IPS-18a (cell line): ENCODE measurements at regions not wholly inside any gene's neighbourhood (a gene's known extent, or its start where the extent isn't known, plus 50 kb on each side); places are given as distances from the start of the nearest gene placed in this dataset.

Experiments
- H3K27ac ChIP-seq: one replicate; pipeline ENCODE4 v1.5.1; 2013; ENCODE audit warnings: low read length
- H3K27me3 ChIP-seq: one replicate; pipeline ENCODE4 v1.6.1; 2013; ENCODE audit warnings: mild to moderate bottlenecking, low read length; ENCODE audit not compliant: control insufficient read depth, insufficient read depth
- H3K36me3 ChIP-seq: one replicate; pipeline ENCODE4 v1.6.1; 2013; ENCODE audit warnings: low read depth, low read length; ENCODE audit not compliant: control insufficient read depth
- H3K4me1 ChIP-seq: one replicate; pipeline ENCODE4 v1.6.1; 2013; ENCODE audit warnings: low read depth, low read length; ENCODE audit not compliant: control insufficient read depth
- H3K4me3 ChIP-seq: one replicate; pipeline ENCODE4 v1.5.1; 2013; ENCODE audit warnings: low read length
- H3K9ac ChIP-seq: one replicate; pipeline ENCODE4 v1.6.1; 2013; ENCODE audit warnings: mild to moderate bottlenecking, low read length, moderate library complexity
- H3K9me3 ChIP-seq: one replicate; pipeline ENCODE4 v1.6.1; 2013; ENCODE audit warnings: low read depth, low read length; ENCODE audit not compliant: control insufficient read depth

GRCh38 chr17:74089380-74089779 lies 114.1 kb upstream of the RPL38 start:
- Histone ChIP-seq H3K4me3 (no peak overlapping the region), H3K27ac (no peak overlapping the region), H3K4me1 (no peaks in the 10 kb centered on the region), H3K36me3 (no peaks in the 10 kb centered on the region), H3K9me3 (no peaks in the 10 kb centered on the region), H3K27me3 (no peaks in the 10 kb centered on the region), H3K9ac (no peak overlapping the region)

- Histone ChIP-seq H3K9ac (no peak overlapping the region), H3K27ac (no peak overlapping the region), H3K36me3 (no peaks in the 10 kb centered on the region), H3K4me1 (no peaks in the 10 kb centered on the region), H3K27me3 (no peaks in the 10 kb centered on the region), H3K9me3 (no peaks in the 10 kb centered on the region), H3K4me3 (no peak overlapping the region)
Observed at GRCh38 chr17:74089869-74090464, 113.5 kb upstream of the RPL38 start.

GRCh38 chr17:74094651-74095050 lies 108.8 kb upstream of the RPL38 start:
- Histone ChIP-seq H3K36me3 (no peaks in the 10 kb centered on the region), H3K27ac (no peak overlapping the region), H3K9ac (no peak overlapping the region), H3K27me3 (no peaks in the 10 kb centered on the region), H3K9me3 (no peaks in the 10 kb centered on the region), H3K4me1 (no peaks in the 10 kb centered on the region), H3K4me3 (no peak overlapping the region)

- no peaks in the 10 kb centered on the region for H3K9me3 ChIP-seq
- H3K27ac ChIP-seq = no peak overlapping the region
- H3K9ac ChIP-seq = no peak overlapping the region
- no peaks in the 10 kb centered on the region for H3K36me3 ChIP-seq
- no peaks in the 10 kb centered on the region for H3K4me1 ChIP-seq
- no peak overlapping the region for H3K4me3 ChIP-seq
- H3K27me3 ChIP-seq = no peaks in the 10 kb centered on the region
Observed at GRCh38 chr17:74096456-74096855, 107.0 kb upstream of the RPL38 start.

- Histone ChIP-seq H3K9me3 (no peaks in the 10 kb centered on the region), H3K36me3 (no peaks in the 10 kb centered on the region), H3K4me1 (no peaks in the 10 kb centered on the region), H3K27me3 (no peaks in the 10 kb centered on the region), H3K4me3 (no peak overlapping the region), H3K9ac (no peak overlapping the region), H3K27ac (no peak overlapping the region)
Observed at GRCh38 chr17:74097450-74098135, 105.9 kb upstream of the RPL38 start.

GRCh38 chr17:74098136-74099024 lies 105.1 kb upstream of the RPL38 start:
- H3K9ac ChIP-seq = no peak overlapping the region
- H3K4me1 ChIP-seq = no peaks in the 10 kb centered on the region
- no peaks in the 10 kb centered on the region for H3K36me3 ChIP-seq
- no peaks in the 10 kb centered on the region for H3K27me3 ChIP-seq
- no peak overlapping the region for H3K4me3 ChIP-seq
- H3K27ac ChIP-seq = no peak overlapping the region
- H3K9me3 ChIP-seq = no peaks in the 10 kb centered on the region

GRCh38 chr17:74099442-74100340 lies 103.8 kb upstream of the RPL38 start:
- H3K27me3 ChIP-seq = no peaks in the 10 kb centered on the region
- H3K36me3 ChIP-seq = no peaks in the 10 kb centered on the region
- no peak overlapping the region for H3K9ac ChIP-seq

GRCh38 chr17:74104921-74105320 lies 98.6 kb upstream of the RPL38 start:
- no peaks in the 10 kb centered on the region for H3K9me3 ChIP-seq
- H3K4me3 ChIP-seq = no peak overlapping the region
- H3K27ac ChIP-seq = no peak overlapping the region
- H3K27me3 ChIP-seq = no peaks in the 10 kb centered on the region
- H3K9ac ChIP-seq = no peak overlapping the region
- no peaks in the 10 kb centered on the region for H3K36me3 ChIP-seq
- H3K4me1 ChIP-seq = peaks cover 13% of the 10 kb centered on the region

More at GRCh38 chr17:74099442-74100340, 103.8 kb upstream of the RPL38 start:
- Histone ChIP-seq H3K4me3 (no peak overlapping the region), H3K4me1 (no peaks in the 10 kb centered on the region), H3K27ac (no peak overlapping the region), H3K9me3 (no peaks in the 10 kb centered on the region)

- no peak overlapping the region for H3K27ac ChIP-seq
- H3K27me3 ChIP-seq = no peaks in the 10 kb centered on the region
- no peaks in the 10 kb centered on the region for H3K36me3 ChIP-seq
- no peak overlapping the region for H3K9ac ChIP-seq
- no peak overlapping the region for H3K4me3 ChIP-seq
- no peaks in the 10 kb centered on the region for H3K9me3 ChIP-seq
- H3K4me1 ChIP-seq = peaks cover 13% of the 10 kb centered on the region
Observed at GRCh38 chr17:74107107-74107506, 96.4 kb upstream of the RPL38 start.

- Histone ChIP-seq H3K27me3 (no peaks in the 10 kb centered on the region), H3K27ac (no peak overlapping the region), H3K9ac (no peak overlapping the region), H3K4me1 (peaks cover 13% of the 10 kb centered on the region), H3K36me3 (no peaks in the 10 kb centered on the region), H3K4me3 (no peak overlapping the region), H3K9me3 (no peaks in the 10 kb centered on the region)
Observed at GRCh38 chr17:74108126-74108705, 95.3 kb upstream of the RPL38 start.

GRCh38 chr17:74110467-74110866 lies 93.0 kb upstream of the RPL38 start:
- Histone ChIP-seq H3K27me3 (no peaks in the 10 kb centered on the region), H3K4me3 (no peak overlapping the region), H3K4me1 (peaks cover 13% of the 10 kb centered on the region), H3K36me3 (no peaks in the 10 kb centered on the region), H3K9ac (no peak overlapping the region), H3K27ac (no peak overlapping the region), H3K9me3 (no peaks in the 10 kb centered on the region)
